ENCODE measurements at regions not wholly inside any gene's neighbourhood (a gene's known extent, or its start where the extent isn't known, plus 50 kb on each side); places are given as distances from the start of the nearest gene placed in this dataset.

GRCh38 chr18:55763805-55764204 is 175.8 kb upstream of the TCF4 start:
- H3K36me3 ChIP-seq (ENCODE audit: control insufficient read depth, insufficient read depth, low read length) = no peaks in the 10 kb centered on the region
- POLR2A ChIA-PET = interaction anchor here (0.6 kb wide), 1 partner anchor 537 kb away, joined by 3 read pairs; no protein-coding TSS in a partner anchor

DNA sequence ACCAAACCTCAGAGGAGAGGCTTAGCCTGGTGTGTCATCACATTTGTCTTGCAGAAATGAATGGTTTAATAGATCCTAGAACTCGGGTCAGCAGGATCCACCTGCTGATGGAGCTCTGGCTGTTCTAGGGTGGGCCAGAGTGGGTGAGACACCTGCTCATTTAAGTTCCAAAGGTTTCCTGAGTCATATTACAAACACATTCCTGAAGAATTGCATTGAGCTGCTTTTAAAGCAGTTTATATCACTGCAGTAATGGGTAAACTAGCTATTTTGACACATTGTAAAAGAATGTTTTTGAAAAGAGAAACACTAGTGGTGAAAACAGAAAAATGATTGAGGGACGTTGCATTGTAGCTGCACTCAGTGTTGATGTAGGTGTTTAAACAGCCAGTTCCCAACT is 175.3 kb upstream of the TCF4 start:
- no peaks in the 10 kb centered on the region for H3K27me3 ChIP-seq (ENCODE audit: control insufficient read depth, insufficient read depth, low read length)
- TF ChIP-seq, protein P1, sequence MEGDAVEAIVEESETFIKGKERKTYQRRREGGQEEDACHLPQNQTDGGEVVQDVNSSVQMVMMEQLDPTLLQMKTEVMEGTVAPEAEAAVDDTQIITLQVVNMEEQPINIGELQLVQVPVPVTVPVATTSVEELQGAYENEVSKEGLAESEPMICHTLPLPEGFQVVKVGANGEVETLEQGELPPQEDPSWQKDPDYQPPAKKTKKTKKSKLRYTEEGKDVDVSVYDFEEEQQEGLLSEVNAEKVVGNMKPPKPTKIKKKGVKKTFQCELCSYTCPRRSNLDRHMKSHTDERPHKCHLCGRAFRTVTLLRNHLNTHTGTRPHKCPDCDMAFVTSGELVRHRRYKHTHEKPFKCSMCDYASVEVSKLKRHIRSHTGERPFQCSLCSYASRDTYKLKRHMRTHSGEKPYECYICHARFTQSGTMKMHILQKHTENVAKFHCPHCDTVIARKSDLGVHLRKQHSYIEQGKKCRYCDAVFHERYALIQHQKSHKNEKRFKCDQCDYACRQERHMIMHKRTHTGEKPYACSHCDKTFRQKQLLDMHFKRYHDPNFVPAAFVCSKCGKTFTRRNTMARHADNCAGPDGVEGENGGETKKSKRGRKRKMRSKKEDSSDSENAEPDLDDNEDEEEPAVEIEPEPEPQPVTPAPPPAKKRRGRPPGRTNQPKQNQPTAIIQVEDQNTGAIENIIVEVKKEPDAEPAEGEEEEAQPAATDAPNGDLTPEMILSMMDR (IDR thresholded peaks at IDR 0.05; ENCODE audit: insufficient read depth, low read depth, low read length) = no peak
- DNase-seq (ENCODE audit: low read depth) = no peak
- no peaks in the 10 kb centered on the region for H3K36me3 ChIP-seq (ENCODE audit: control insufficient read depth, insufficient read depth, low read length)
- CTCF ChIA-PET = interaction anchor here (0.6 to 1.2 kb wide), 3 partner anchors 14 to 99 kb away, joined by 3 read pairs; no protein-coding TSS in a partner anchor
- POLR2A ChIA-PET = interaction anchor here (0.6 kb wide), 1 partner anchor 536 kb away, joined by 3 read pairs; no protein-coding TSS in a partner anchor
- H3K4me3 ChIP-seq (ENCODE audit: low read depth, low read length) = no peak overlapping the region

More at GRCh38 chr18:55763805-55764204, 175.8 kb upstream of the TCF4 start:
- CTCF ChIA-PET = interaction anchor here (0.6 kb wide), 1 partner anchor 15 kb away, joined by 3 read pairs; no protein-coding TSS in a partner anchor
- Histone ChIP-seq H3K4me3 (ENCODE audit: low read depth, low read length) (no peak overlapping the region), H3K27me3 (ENCODE audit: control insufficient read depth, insufficient read depth, low read length) (no peaks in the 10 kb centered on the region)
- no peak for DNase-seq (ENCODE audit: low read depth)
- TF ChIP-seq, protein P1 (IDR thresholded peaks at IDR 0.05; ENCODE audit: insufficient read depth, low read depth, low read length) = no peak

DNA sequence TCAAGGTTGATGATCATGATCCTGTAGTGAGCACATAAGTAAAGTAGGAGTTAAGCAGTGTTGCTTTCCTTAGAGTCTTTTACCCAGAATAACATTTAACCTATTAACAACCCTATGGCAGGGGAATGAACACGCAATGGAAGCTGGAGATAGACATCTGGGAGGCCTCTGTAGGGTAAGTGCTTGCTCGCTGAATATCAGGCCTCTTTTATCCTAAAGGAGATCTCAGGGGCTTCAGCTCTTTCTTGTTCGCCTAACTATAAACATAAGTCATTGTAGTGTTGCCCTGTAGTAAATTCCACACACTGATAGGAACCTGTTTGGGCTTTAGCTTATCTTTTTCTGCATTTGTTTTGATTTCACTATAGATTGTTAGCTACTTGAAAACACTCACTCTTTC is 174.4 kb upstream of the TCF4 start:
- Histone ChIP-seq H3K4me3 (ENCODE audit: low read depth, low read length) (no peak overlapping the region), H3K36me3 (ENCODE audit: control insufficient read depth, insufficient read depth, low read length) (no peaks in the 10 kb centered on the region), H3K27me3 (ENCODE audit: control insufficient read depth, insufficient read depth, low read length) (no peaks in the 10 kb centered on the region)
- ChIA-PET CTCF (interaction anchor here (1.2 kb wide), 2 partner anchors 13 to 99 kb away, joined by 3 to 5 read pairs; no protein-coding TSS in a partner anchor), POLR2A (no interaction called here)
- no peak for DNase-seq (ENCODE audit: low read depth)
- TF ChIP-seq, protein P1 (IDR thresholded peaks at IDR 0.05; ENCODE audit: insufficient read depth, low read depth, low read length) = no peak

GRCh38 chr18:55753643-55754263 is 165.8 kb upstream of the TCF4 start:
- ChIA-PET CTCF (interaction anchor here (1.0 to 1.4 kb wide), 2 partner anchors 9 to 12 kb away, joined by 3 to 5 read pairs; no protein-coding TSS in a partner anchor), POLR2A (no interaction called here)
- Histone ChIP-seq H3K27me3 (ENCODE audit: control insufficient read depth, insufficient read depth, low read length) (no peaks in the 10 kb centered on the region), H3K36me3 (ENCODE audit: control insufficient read depth, insufficient read depth, low read length) (no peaks in the 10 kb centered on the region), H3K4me3 (ENCODE audit: low read depth, low read length) (no peak overlapping the region)
- TF ChIP-seq, protein P1 (IDR thresholded peaks at IDR 0.05; ENCODE audit: insufficient read depth, low read depth, low read length) = no peak
- no peak for DNase-seq (ENCODE audit: low read depth)

- DNase-seq (ENCODE audit: low read depth) = no peak
- H3K36me3 ChIP-seq (ENCODE audit: control insufficient read depth, insufficient read depth, low read length) = no peaks in the 10 kb centered on the region
- POLR2A ChIA-PET = no interaction called here
- H3K4me3 ChIP-seq (ENCODE audit: low read depth, low read length) = no peak overlapping the region
- CTCF ChIA-PET = no interaction called here
- no peaks in the 10 kb centered on the region for H3K27me3 ChIP-seq (ENCODE audit: control insufficient read depth, insufficient read depth, low read length)
- TF ChIP-seq, protein P1 (IDR thresholded peaks at IDR 0.05; ENCODE audit: insufficient read depth, low read depth, low read length) = no peak
Measured at GRCh38 chr18:55751476-55751875, 163.5 kb upstream of the TCF4 start.
